C1 segment of cervical spinal cord (tissue), 14 donors: ENCODE measurements at regions not wholly inside any gene's neighbourhood (a gene's known extent, or its start where the extent isn't known, plus 50 kb on each side); places are given as distances from the start of the nearest gene placed in this dataset.

Experiments
- DNase-seq, 14 donors: peaks; one replicate each; lab custom pipeline; 2025; lab: John Stamatoyannopoulos, UW

- no peak for DNase-seq
Observed at GRCh38 chr6:163728442-163729126, 314.1 kb downstream of the QKI start.

- no peak for DNase-seq
Observed at GRCh38 chr6:163726037-163726695, 311.6 kb downstream of the QKI start.

- no peak for DNase-seq
Observed at GRCh38 chr6:163725008-163725941, 310.8 kb downstream of the QKI start.

GRCh38 chr6:163724196-163724595 is 309.7 kb downstream of the QKI start:
- DNase-seq, result no peak

GRCh38 chr6:163723759-163724158 is 309.2 kb downstream of the QKI start:
- no peak for DNase-seq

GRCh38 chr6:163721922-163722692 is 307.6 kb downstream of the QKI start:
- no peak for DNase-seq

GRCh38 chr6:163721435-163721834 is 306.9 kb downstream of the QKI start:
- DNase-seq, result no peak

- no peak for DNase-seq
Observed at GRCh38 chr6:163720460-163721235, 306.1 kb downstream of the QKI start.

- DNase-seq, result no peak
Observed at GRCh38 chr6:163720005-163720404, 305.5 kb downstream of the QKI start.

- no peak for DNase-seq
Observed at GRCh38 chr6:163719028-163719742, 304.7 kb downstream of the QKI start.

GRCh38 chr6:163718537-163718936 is 304.0 kb downstream of the QKI start:
- DNase-seq, result no peak

- DNase-seq, result no peak
Observed at GRCh38 chr6:163717106-163717764, 302.7 kb downstream of the QKI start.

- DNase-seq, result no peak
Observed at GRCh38 chr6:163716690-163717089, 302.2 kb downstream of the QKI start.

- DNase-seq, result no peak
Observed at GRCh38 chr6:163715846-163716245, 301.3 kb downstream of the QKI start.

GRCh38 chr6:163714179-163714578 is 299.7 kb downstream of the QKI start:
- DNase-seq, result no peak

- DNase-seq, result no peak
Observed at GRCh38 chr6:163712981-163713380, 298.5 kb downstream of the QKI start.

- no peak for DNase-seq
Observed at GRCh38 chr6:163712566-163712961, 298.0 kb downstream of the QKI start.

GRCh38 chr6:163711615-163712565 is 297.4 kb downstream of the QKI start:
- peak in 11 of 14 donors; percentile 7 to 55 (median 39) for DNase-seq
